Heart right ventricle (tissue), 16 donors: ENCODE measurements at regions not wholly inside any gene's neighbourhood (a gene's known extent, or its start where the extent isn't known, plus 50 kb on each side); places are given as distances from the start of the nearest gene placed in this dataset.

Experiments used
- ATAC-seq, 8 donors: fragments of 200-7000 bp; cut with Tn5 transposase; one replicate each; pipeline ENCODE4 v1.9.1; 2020; ENCODE audit warnings: mild to moderate bottlenecking in 8 of 8, moderate library complexity in 8 of 8, moderate number of reproducible peaks in 1 of 8
- DNase-seq, 2 donors: peaks; one replicate each; pipeline ENCODE4 v3.0.0-alpha.2; 2020
- H3K27ac ChIP-seq, 10 donors: fragments of 200-600 bp; sonication (generic) in 2 of 10; one replicate each; pipeline versions ENCODE4 v1.5.0 to v1.8.0; 2020 to 2022; ENCODE audit warnings: mild to moderate bottlenecking in 3 of 10
- H3K27me3 ChIP-seq, 7 donors: fragments of 200-600 bp; one replicate each; pipeline ENCODE4 v1.8.0; 2021 to 2022; ENCODE audit warnings: mild to moderate bottlenecking in 2 of 7
- H3K36me3 ChIP-seq, 9 donors: fragments of 200-600 bp; sonication (generic) in 1 of 9; one replicate each; pipeline versions ENCODE4 v1.5.0 to v1.8.0; 2020 to 2022; ENCODE audit warnings: mild to moderate bottlenecking in 2 of 9
- H3K4me1 ChIP-seq, 9 donors: fragments of 200-600 bp; sonication (generic) in 1 of 9; one replicate each; pipeline versions ENCODE4 v1.5.0 to v1.8.0; 2020 to 2022; ENCODE audit warnings: mild to moderate bottlenecking in 4 of 9
- H3K4me3 ChIP-seq, 10 donors: fragments of 200-600 bp; sonication (generic) in 2 of 10; one replicate each; pipeline versions ENCODE4 v1.5.0 to v1.8.0; 2020 to 2022; ENCODE audit warnings: mild to moderate bottlenecking in 7 of 10, moderate library complexity in 2 of 10
- H3K9me3 ChIP-seq, 11 donors: fragments of 200-600 bp in 10 of 11; sonication (generic) in 2 of 11; one replicate each; pipeline versions ENCODE4 v1.5.0 to v1.8.0; 2013 to 2022; ENCODE audit warnings: mild to moderate bottlenecking in 2 of 11, control low read depth in 1 of 11, moderate library complexity in 1 of 11
- WGBS, 2 donors: extraction: QIAGEN DNeasy Blood & Tissue Kit; methylation state at CpG; one replicate each; pipeline ENCODE4 v1.1.7; 2013; ENCODE audit warnings: inconsistent platforms in 1 of 2; 5-methylcytosine and 5-hydroxymethylcytosine counted together
- intact Hi-C, 10 donors: fragments of 100-400 bp; cut with DNase I; formaldehyde crosslinking; loops; one replicate each; pipeline versions ENCODE4 v1.11.1 to v1.14.2; 2022
- TF ChIP-seq, protein P1 (sequence below), 9 donors: fragments of 200-600 bp; sonication (generic) in 2 of 9; IDR thresholded peaks; one replicate each; pipeline versions ENCODE4 v1.5.0 to v1.8.0; 2021 to 2022; ENCODE audit warnings: antibody characterized with exemption in 9 of 9, mild to moderate bottlenecking in 5 of 9, moderate library complexity in 1 of 9
- donor health status: Arrhythmogenic right ventricular cardiomyopathy.
- donor health status: ischemic (EF 13 %, LVEDD 7.1; RV severe dilation, severe dysfunction).
- donor health status: healthy with polysubstance abuse.
- donor health status: DM: no; HTN: yes; CAD: no.
- donor health status: DM: no; HTN: no; CAD: no.
- donor health status: ischemic (EF 25% LVEDD 6.9; RV normal size, moderate dysfunction).
- donor health status: ischemic (EF 25% LVEDD 5.7; RV mildly dilated, moderate dysfunction).
- donor health status: healthy.
- donor health status: DM: yes; HTN: yes; CAD: no.
- donor health status: Ischemic cardiomyopathy.
- donor health status: ischemic (EF 35%, LVEDD 5.7; RV mildly dilated, moderate dysfunction).
- donor health status: nonischemic (EF 11% LVEDD 7.7; RV severe dilation, severe dysfunction).
- donor health status: DM: yes; HTN: yes; CAD: no.
- donor health status: PGD.
- donor health status: ischemic (EF 29% LVEDD 5.4; RV normal size, mild dysfunction).
- donor health status: nonischemic (EF 23%, LVEDD 6.1; RV moderate dilation, normal function).

DNA sequence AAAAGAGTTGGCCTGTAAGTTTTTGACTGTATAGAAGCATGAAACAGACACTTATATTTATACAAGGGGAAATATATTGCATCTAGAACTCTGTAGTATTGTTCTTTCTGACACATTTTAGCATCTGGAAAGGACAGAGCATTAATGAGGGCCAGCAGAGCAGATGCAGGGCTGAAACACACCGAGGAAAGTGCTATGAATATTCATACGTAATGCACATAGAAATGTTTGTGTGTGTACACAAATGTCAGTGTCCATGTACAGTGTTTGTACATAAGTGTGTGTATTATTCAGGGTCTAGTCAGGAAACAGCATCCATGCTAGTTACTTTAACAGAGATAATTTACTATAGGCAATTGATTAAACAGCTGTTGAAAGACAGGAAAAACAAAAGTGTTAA, 146.5 kb upstream of the DTNBP1 start:
- intact Hi-C loops, result no loop called here
- TF ChIP-seq, protein P1, sequence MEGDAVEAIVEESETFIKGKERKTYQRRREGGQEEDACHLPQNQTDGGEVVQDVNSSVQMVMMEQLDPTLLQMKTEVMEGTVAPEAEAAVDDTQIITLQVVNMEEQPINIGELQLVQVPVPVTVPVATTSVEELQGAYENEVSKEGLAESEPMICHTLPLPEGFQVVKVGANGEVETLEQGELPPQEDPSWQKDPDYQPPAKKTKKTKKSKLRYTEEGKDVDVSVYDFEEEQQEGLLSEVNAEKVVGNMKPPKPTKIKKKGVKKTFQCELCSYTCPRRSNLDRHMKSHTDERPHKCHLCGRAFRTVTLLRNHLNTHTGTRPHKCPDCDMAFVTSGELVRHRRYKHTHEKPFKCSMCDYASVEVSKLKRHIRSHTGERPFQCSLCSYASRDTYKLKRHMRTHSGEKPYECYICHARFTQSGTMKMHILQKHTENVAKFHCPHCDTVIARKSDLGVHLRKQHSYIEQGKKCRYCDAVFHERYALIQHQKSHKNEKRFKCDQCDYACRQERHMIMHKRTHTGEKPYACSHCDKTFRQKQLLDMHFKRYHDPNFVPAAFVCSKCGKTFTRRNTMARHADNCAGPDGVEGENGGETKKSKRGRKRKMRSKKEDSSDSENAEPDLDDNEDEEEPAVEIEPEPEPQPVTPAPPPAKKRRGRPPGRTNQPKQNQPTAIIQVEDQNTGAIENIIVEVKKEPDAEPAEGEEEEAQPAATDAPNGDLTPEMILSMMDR (IDR thresholded peaks at IDR 0.05), result no peak

DNA sequence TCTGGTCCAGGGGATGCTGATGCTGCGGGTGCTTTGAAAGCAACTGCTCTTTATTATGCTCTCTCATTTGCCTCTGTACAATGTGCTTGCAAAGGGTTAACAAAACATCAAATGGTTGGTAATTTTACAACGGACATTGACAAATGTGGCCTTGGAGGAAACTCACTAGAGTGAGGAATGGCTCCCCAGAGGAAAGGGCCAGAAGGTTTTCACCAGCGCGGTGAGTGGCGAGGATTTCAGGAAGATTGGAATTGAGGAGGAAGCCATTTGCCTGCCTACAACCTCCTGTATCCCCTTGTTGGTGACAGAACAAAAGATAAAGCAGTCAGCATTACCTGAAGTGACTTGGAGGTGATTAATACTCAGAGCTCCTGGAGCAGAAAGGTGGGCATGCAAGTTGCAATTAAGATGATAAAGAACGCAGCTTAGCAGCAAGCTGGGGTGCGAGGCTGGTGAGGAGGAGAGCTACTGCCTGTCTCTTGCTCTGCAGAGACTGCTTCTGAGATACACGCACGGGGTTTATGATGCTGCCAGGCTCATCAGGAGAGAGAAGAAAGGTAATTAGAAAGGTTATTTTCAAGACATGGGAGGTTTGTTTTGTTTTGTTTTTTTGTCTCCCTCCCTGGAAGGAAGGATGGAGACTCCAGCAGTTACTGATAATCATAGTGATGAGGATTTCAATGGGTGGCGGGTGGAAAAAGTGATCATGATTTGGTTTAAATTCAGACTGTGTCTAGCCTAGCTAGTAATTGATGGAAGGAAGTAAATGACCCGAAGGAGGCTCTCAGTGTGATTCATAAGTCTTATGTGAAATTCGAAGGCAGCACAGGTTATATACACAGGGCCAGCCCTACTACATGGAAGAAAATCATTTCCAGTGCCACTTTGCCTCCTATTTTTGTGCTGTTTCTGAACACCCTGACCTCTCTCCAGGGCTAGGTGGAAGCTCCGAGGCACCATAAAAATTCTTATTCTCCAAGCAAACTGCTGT, 141.6 kb upstream of the DTNBP1 start:
- TF ChIP-seq, protein P1 (IDR thresholded peaks at IDR 0.05), result no peak
- Histone ChIP-seq H3K27ac (no peak overlapping the region), H3K4me3 (no peak overlapping the region), H3K4me1 (no peaks in the 10 kb centered on the region), H3K36me3 (no peaks in the 10 kb centered on the region), H3K27me3 (no peaks in the 10 kb centered on the region), H3K9me3 (no peaks in the 10 kb centered on the region)
- intact Hi-C loops, result no loop called here
- ATAC-seq, result no peak
- DNase-seq, result no peak
- 53 to 61% methylated on average over 13 of the region's 13 CpGs for WGBS, 2 donors

More for the DNA sequence above, 146.5 kb upstream of the DTNBP1 start:
- H3K4me1 ChIP-seq, result no peaks in the 10 kb centered on the region
- DNase-seq (no peak), ATAC-seq (no peak)
- H3K36me3 ChIP-seq, result no peaks in the 10 kb centered on the region
- no peak overlapping the region for H3K4me3 ChIP-seq
- no peak overlapping the region for H3K27ac ChIP-seq
- no peaks in the 10 kb centered on the region for H3K9me3 ChIP-seq
- 89% methylated on average over 2 of the region's 2 CpGs for WGBS, 2 donors
- no peaks in the 10 kb centered on the region for H3K27me3 ChIP-seq

DNA sequence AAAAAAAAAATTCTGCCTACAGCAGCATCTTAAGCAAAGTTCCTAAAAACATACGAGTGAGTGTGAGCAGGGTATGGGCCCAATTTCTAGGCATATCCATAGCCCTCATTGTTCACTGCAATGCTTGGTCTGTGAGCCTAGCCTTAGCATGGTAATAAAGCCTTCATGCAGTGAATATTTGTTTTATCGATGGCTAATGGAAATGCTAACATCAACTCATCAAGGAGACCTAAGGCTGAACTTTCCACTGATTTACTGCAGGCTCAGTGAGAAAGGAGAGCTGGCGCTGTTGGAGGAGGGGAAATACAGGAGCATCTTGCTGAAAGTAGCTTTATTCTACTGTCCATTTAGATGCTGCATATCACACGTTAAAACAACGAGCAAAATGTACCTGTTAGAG, 139.6 kb upstream of the DTNBP1 start:
- Histone ChIP-seq H3K4me3 (no peak overlapping the region), H3K36me3 (no peaks in the 10 kb centered on the region), H3K4me1 (peaks cover 0 to 2% (median 0%) of the 10 kb centered on the region in 9 donors), H3K9me3 (peaks cover 0 to 13% (median 3%) of the 10 kb centered on the region in 11 donors), H3K27ac (no peak overlapping the region), H3K27me3 (no peaks in the 10 kb centered on the region)
- intact Hi-C loops, result no loop called here
- WGBS, 2 donors, result 90 to 94% methylated on average over 5 of the region's 5 CpGs
- DNase-seq (no peak), ATAC-seq (no peak)
- TF ChIP-seq, protein P1 (IDR thresholded peaks at IDR 0.05), result no peak

DNA sequence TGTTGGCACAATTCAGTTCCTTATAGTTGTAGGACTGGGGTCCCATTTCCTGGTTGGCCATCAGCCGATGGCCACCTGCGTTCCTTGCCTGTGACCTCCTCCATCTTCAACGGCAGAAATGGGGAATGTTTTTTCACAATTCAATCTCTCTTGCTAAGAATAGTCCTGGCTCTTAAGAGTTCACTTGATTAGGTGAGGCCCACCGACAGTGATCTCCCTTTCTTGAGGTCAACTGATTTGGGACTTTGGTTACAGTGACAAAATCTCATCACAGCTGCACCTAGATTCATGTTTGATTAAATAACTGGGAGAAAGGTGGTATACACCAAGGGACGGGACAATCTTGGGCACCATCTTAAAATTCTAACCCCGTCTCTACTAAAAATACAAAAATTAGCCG, 139.1 kb upstream of the DTNBP1 start:
- 83 to 85% methylated on average over 7 of the region's 7 CpGs for WGBS, 2 donors
- intact Hi-C loops, result no loop called here
- Histone ChIP-seq H3K36me3 (no peaks in the 10 kb centered on the region), H3K4me1 (peaks cover 0 to 7% (median 1%) of the 10 kb centered on the region in 9 donors), H3K27ac (no peak overlapping the region), H3K4me3 (no peak overlapping the region), H3K9me3 (peaks cover 0 to 15% (median 3%) of the 10 kb centered on the region in 11 donors), H3K27me3 (no peaks in the 10 kb centered on the region)
- TF ChIP-seq, protein P1 (IDR thresholded peaks at IDR 0.05), result no peak
- ATAC-seq (no peak), DNase-seq (no peak)
